T-helper 17 cell (primary cell): ENCODE measurements at regions not wholly inside any gene's neighbourhood (a gene's known extent, or its start where the extent isn't known, plus 50 kb on each side); places are given as distances from the start of the nearest gene placed in this dataset.

Experiments
- ATAC-seq: fragments of 150-1000 bp; cut with Tn5 transposase; 2 replicates; pipeline ENCODE4 v1.10.0; 2021; ENCODE audit warnings: mild to moderate bottlenecking, moderate library complexity
- DNase-seq, 3 donors: peaks; one replicate each; pipeline versions ENCODE4 v3.0.0 to v3.0.0-alpha.2; 2020 to 2021
- H3K9me3 ChIP-seq: one replicate; pipeline ENCODE4 v1.7.0; 2013; ENCODE audit warnings: low read length, mild to moderate bottlenecking; ENCODE audit not compliant: control insufficient read depth, poor library complexity, severe bottlenecking
- H3K27ac Mint-ChIP-seq: one replicate; pipeline ENCODE4 v1.8.0; 2022; ENCODE audit warnings: mild to moderate bottlenecking, moderate library complexity, mixed read lengths
- H3K27me3 Mint-ChIP-seq: one replicate; pipeline ENCODE4 v1.8.0; 2022; ENCODE audit warnings: mixed read lengths
- H3K36me3 Mint-ChIP-seq: one replicate; pipeline ENCODE4 v1.8.0; 2022; ENCODE audit warnings: low read depth, mixed read lengths
- H3K4me1 Mint-ChIP-seq: one replicate; pipeline ENCODE4 v1.8.0; 2022; ENCODE audit warnings: mild to moderate bottlenecking, mixed read lengths
- H3K4me3 Mint-ChIP-seq: one replicate; pipeline ENCODE4 v1.8.0; 2022; ENCODE audit warnings: mild to moderate bottlenecking, moderate library complexity, mixed read lengths

- Mint-ChIP-seq H3K36me3 (no peaks in the 10 kb centered on the region), H3K4me3 (no peak overlapping the region), H3K4me1 (no peaks in the 10 kb centered on the region), H3K27ac (no peak overlapping the region), H3K27me3 (peaks cover 23% of the 10 kb centered on the region)
- no peak for ATAC-seq
- no peaks in the 10 kb centered on the region for H3K9me3 ChIP-seq
- DNase-seq = no peak
These were observed 162.2 kb upstream of the STK32A start for GRCh38 chr5:147072622-147073021.

GRCh38 chr5:147073098-147073497 lies 161.7 kb upstream of the STK32A start:
- Mint-ChIP-seq H3K36me3 (no peaks in the 10 kb centered on the region), H3K27me3 (peaks cover 23% of the 10 kb centered on the region), H3K27ac (no peak overlapping the region), H3K4me1 (no peaks in the 10 kb centered on the region), H3K4me3 (no peak overlapping the region)
- DNase-seq = no peak
- ATAC-seq = no peak
- H3K9me3 ChIP-seq = no peaks in the 10 kb centered on the region

- H3K27ac Mint-ChIP-seq = no peak overlapping the region
These were observed 159.6 kb upstream of the STK32A start for GRCh38 chr5:147075187-147075586.

GRCh38 chr5:147080391-147080790 lies 154.4 kb upstream of the STK32A start:
- Mint-ChIP-seq H3K36me3 (no peaks in the 10 kb centered on the region), H3K27ac (no peak overlapping the region), H3K4me1 (no peaks in the 10 kb centered on the region), H3K27me3 (peaks cover 4% of the 10 kb centered on the region), H3K4me3 (no peak overlapping the region)
- H3K9me3 ChIP-seq = no peaks in the 10 kb centered on the region
- ATAC-seq (no peak), DNase-seq (no peak)

More at GRCh38 chr5:147075187-147075586, 159.6 kb upstream of the STK32A start:
- no peaks in the 10 kb centered on the region for H3K9me3 ChIP-seq
- Mint-ChIP-seq H3K27me3 (peaks cover 23% of the 10 kb centered on the region), H3K4me1 (no peaks in the 10 kb centered on the region), H3K36me3 (no peaks in the 10 kb centered on the region), H3K4me3 (no peak overlapping the region)
- ATAC-seq (no peak), DNase-seq (no peak)

GRCh38 chr5:147081311-147081764 lies 153.5 kb upstream of the STK32A start:
- Mint-ChIP-seq H3K27me3 (peaks cover 4% of the 10 kb centered on the region), H3K4me3 (no peak overlapping the region), H3K36me3 (no peaks in the 10 kb centered on the region), H3K27ac (no peak overlapping the region), H3K4me1 (no peaks in the 10 kb centered on the region)
- no peak for DNase-seq
- ATAC-seq = no peak
- H3K9me3 ChIP-seq = no peaks in the 10 kb centered on the region

GRCh38 chr5:147084702-147085101 lies 150.1 kb upstream of the STK32A start:
- Mint-ChIP-seq H3K4me3 (no peak overlapping the region), H3K27ac (no peak overlapping the region), H3K27me3 (peaks cover 4% of the 10 kb centered on the region), H3K36me3 (no peaks in the 10 kb centered on the region), H3K4me1 (no peaks in the 10 kb centered on the region)
- no peaks in the 10 kb centered on the region for H3K9me3 ChIP-seq
- ATAC-seq (no peak), DNase-seq (no peak)

GRCh38 chr5:147085409-147085808 lies 149.4 kb upstream of the STK32A start:
- H3K4me1 Mint-ChIP-seq = no peaks in the 10 kb centered on the region
- ATAC-seq (no peak), DNase-seq (no peak)
- no peak overlapping the region for H3K4me3 Mint-ChIP-seq
- H3K36me3 Mint-ChIP-seq = no peaks in the 10 kb centered on the region
- H3K9me3 ChIP-seq = no peaks in the 10 kb centered on the region
- peaks cover 4% of the 10 kb centered on the region for H3K27me3 Mint-ChIP-seq
- no peak overlapping the region for H3K27ac Mint-ChIP-seq

DNA sequence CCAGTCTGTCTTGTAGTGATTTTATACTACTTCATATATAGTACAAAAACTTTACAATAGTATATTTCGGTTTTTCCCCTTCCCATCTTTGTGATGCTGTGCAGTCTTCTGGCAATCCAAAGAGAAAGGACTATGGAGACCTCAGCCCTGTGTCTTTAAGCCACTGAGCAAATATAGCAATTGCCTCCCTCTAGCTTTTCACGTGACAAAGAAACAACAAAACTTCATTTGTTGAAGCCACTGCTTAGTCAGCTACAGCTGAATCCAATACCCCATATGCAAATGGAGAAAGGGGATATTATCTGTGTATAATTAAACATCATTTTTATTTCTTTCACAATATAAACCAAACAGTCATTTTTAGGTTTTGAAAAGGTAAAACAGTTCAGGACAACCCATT lies 142.8 kb upstream of the STK32A start:
- Mint-ChIP-seq H3K36me3 (no peaks in the 10 kb centered on the region), H3K27ac (no peak overlapping the region), H3K27me3 (peaks cover 16% of the 10 kb centered on the region), H3K4me1 (no peaks in the 10 kb centered on the region), H3K4me3 (no peak overlapping the region)
- no peak for DNase-seq
- H3K9me3 ChIP-seq = no peaks in the 10 kb centered on the region
- no peak for ATAC-seq

DNA sequence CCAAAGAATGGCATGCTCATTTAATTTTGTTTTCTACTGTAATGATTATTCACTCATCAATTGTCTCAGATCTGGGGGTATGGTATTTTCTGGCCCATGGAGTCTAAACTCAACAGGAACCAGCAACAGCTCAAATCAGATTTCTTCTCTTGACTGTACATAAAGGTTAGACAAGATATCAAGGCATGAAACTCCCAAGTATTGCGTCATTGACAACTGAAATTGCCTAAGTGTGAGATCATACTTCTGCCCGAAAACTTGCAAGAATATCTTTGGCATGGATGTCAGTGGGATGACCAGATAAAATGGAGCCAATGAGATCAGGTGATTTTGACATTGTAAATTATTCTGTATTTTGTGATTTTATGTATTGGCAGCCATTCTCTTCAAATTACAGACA lies 141.7 kb upstream of the STK32A start:
- Mint-ChIP-seq H3K36me3 (no peaks in the 10 kb centered on the region), H3K27ac (no peak overlapping the region), H3K4me3 (no peak overlapping the region), H3K27me3 (peaks cover 16% of the 10 kb centered on the region), H3K4me1 (peaks cover 2% of the 10 kb centered on the region)
- DNase-seq (no peak), ATAC-seq (no peak)
- H3K9me3 ChIP-seq = no peaks in the 10 kb centered on the region

DNA sequence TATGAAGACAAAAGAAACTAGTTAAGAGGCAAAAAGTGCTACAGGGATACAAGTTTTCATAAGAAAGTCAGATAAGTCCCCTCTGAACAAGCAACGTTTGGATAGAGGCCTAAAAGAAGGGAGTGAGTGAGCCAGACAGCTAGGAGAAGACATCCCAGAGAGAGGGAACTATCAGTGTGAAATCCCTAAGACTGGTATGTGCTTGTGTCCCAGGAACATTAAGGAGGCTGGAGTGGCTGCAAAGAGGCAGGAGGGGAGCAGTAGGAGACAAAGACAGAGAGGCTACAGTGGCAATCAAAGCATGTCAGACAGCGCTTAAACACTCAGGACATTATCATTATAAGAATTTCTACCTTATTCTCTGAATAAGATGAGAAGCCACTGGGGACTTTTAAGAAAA lies 139.1 kb upstream of the STK32A start:
- Mint-ChIP-seq H3K27me3 (peaks cover 16% of the 10 kb centered on the region), H3K36me3 (no peaks in the 10 kb centered on the region), H3K4me3 (no peak overlapping the region), H3K27ac (no peak overlapping the region), H3K4me1 (peaks cover 2% of the 10 kb centered on the region)
- DNase-seq (no peak), ATAC-seq (no peak)
- H3K9me3 ChIP-seq = no peaks in the 10 kb centered on the region

GRCh38 chr5:147098233-147098790 lies 136.5 kb upstream of the STK32A start:
- H3K27me3 Mint-ChIP-seq = peaks cover 16% of the 10 kb centered on the region
- DNase-seq (no peak), ATAC-seq (no peak)
- no peaks in the 10 kb centered on the region for H3K9me3 ChIP-seq
- peaks cover 2% of the 10 kb centered on the region for H3K4me1 Mint-ChIP-seq
- no peaks in the 10 kb centered on the region for H3K36me3 Mint-ChIP-seq
- no peak overlapping the region for H3K27ac Mint-ChIP-seq
- H3K4me3 Mint-ChIP-seq = no peak overlapping the region

GRCh38 chr5:147101659-147102369 lies 133.0 kb upstream of the STK32A start:
- peaks cover 11% of the 10 kb centered on the region for H3K27me3 Mint-ChIP-seq
- H3K4me3 Mint-ChIP-seq = no peak overlapping the region
- ATAC-seq = no peak
- no peak for DNase-seq
- no peaks in the 10 kb centered on the region for H3K36me3 Mint-ChIP-seq
- no peak overlapping the region for H3K27ac Mint-ChIP-seq
- no peaks in the 10 kb centered on the region for H3K9me3 ChIP-seq
- H3K4me1 Mint-ChIP-seq = peaks cover 2% of the 10 kb centered on the region

GRCh38 chr5:147112899-147113298 lies 121.9 kb upstream of the STK32A start:
- Mint-ChIP-seq H3K4me3 (no peak overlapping the region), H3K27ac (no peak overlapping the region), H3K4me1 (no peaks in the 10 kb centered on the region), H3K27me3 (peaks cover 5% of the 10 kb centered on the region), H3K36me3 (no peaks in the 10 kb centered on the region)
- no peaks in the 10 kb centered on the region for H3K9me3 ChIP-seq
- ATAC-seq (no peak), DNase-seq (no peak)

DNA sequence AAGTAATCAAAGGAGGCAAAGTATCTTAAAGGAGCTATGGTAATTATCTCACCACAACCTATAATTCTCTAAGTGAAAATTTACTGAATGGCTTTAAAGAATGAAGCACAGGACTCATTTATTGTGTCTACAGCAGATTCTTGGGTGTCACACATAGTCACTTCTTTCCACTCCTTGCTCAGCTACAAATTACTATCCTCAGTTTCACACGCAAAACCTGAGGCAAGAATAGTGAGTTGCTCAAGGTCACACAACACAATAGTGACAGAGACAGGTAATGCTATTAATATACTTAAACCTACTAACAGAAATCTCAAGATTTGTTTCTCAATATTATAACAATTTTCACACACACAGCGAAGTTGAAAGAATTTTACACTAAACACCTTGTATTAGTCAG lies 120.9 kb upstream of the STK32A start:
- Mint-ChIP-seq H3K27me3 (no peaks in the 10 kb centered on the region), H3K36me3 (no peaks in the 10 kb centered on the region), H3K27ac (no peak overlapping the region), H3K4me3 (no peak overlapping the region), H3K4me1 (no peaks in the 10 kb centered on the region)
- no peaks in the 10 kb centered on the region for H3K9me3 ChIP-seq
- DNase-seq = no peak
- ATAC-seq = no peak
